AG20443 (cell line): ENCODE measurements at regions not wholly inside any gene's neighbourhood (a gene's known extent, or its start where the extent isn't known, plus 50 kb on each side); places are given as distances from the start of the nearest gene placed in this dataset.

Experiments used
- DNase-seq: peaks from one replicate; pipeline ENCODE4 v3.0.0; 2012; ENCODE audit warnings: low spot score, mixed read lengths

- DNase-seq = peak; percentile 29
Observed at GRCh38 chr5:158482125-158482524, 617.6 kb downstream of the EBF1 start.

- no peak for DNase-seq
Observed at GRCh38 chr5:158478139-158478538, 619.2 kb upstream of the CLINT1 start.

GRCh38 chr5:158477214-158477613 is 618.3 kb upstream of the CLINT1 start:
- DNase-seq = no peak

GRCh38 chr5:158473016-158473635 is 614.2 kb upstream of the CLINT1 start:
- DNase-seq = no peak

- no peak for DNase-seq
Observed at GRCh38 chr5:158471535-158471924, 612.6 kb upstream of the CLINT1 start.

- no peak for DNase-seq
Observed at GRCh38 chr5:158470764-158471534, 612.0 kb upstream of the CLINT1 start.

- no peak for DNase-seq
Observed at GRCh38 chr5:158468444-158468843, 609.5 kb upstream of the CLINT1 start.

GRCh38 chr5:158466191-158466590 is 607.2 kb upstream of the CLINT1 start:
- DNase-seq = no peak

GRCh38 chr5:158465086-158465972 is 606.4 kb upstream of the CLINT1 start:
- DNase-seq = no peak

GRCh38 chr5:158464383-158464782 is 605.4 kb upstream of the CLINT1 start:
- DNase-seq = no peak

GRCh38 chr5:158463938-158464337 is 605.0 kb upstream of the CLINT1 start:
- DNase-seq = peak; percentile 50

GRCh38 chr5:158463188-158463587 is 604.2 kb upstream of the CLINT1 start:
- peak; percentile 38 for DNase-seq

- no peak for DNase-seq
Observed at GRCh38 chr5:158462349-158463114, 603.6 kb upstream of the CLINT1 start.

GRCh38 chr5:158461240-158461854 is 602.4 kb upstream of the CLINT1 start:
- no peak for DNase-seq

- DNase-seq = no peak
Observed at GRCh38 chr5:158458086-158458485, 599.1 kb upstream of the CLINT1 start.

GRCh38 chr5:158456756-158457155 is 597.8 kb upstream of the CLINT1 start:
- DNase-seq = peak; percentile 92

- no peak for DNase-seq
Observed at GRCh38 chr5:158456241-158456640, 597.3 kb upstream of the CLINT1 start.

GRCh38 chr5:158451993-158452672 is 593.2 kb upstream of the CLINT1 start:
- no peak for DNase-seq

- peak; percentile 48 for DNase-seq
Observed at GRCh38 chr5:158451203-158451992, 592.5 kb upstream of the CLINT1 start.

- peak; percentile 21 for DNase-seq
Observed at GRCh38 chr5:158450751-158451171, 591.8 kb upstream of the CLINT1 start.
